ENCODE measurements at regions not wholly inside any gene's neighbourhood (a gene's known extent, or its start where the extent isn't known, plus 50 kb on each side); places are given as distances from the start of the nearest gene placed in this dataset.

DNA sequence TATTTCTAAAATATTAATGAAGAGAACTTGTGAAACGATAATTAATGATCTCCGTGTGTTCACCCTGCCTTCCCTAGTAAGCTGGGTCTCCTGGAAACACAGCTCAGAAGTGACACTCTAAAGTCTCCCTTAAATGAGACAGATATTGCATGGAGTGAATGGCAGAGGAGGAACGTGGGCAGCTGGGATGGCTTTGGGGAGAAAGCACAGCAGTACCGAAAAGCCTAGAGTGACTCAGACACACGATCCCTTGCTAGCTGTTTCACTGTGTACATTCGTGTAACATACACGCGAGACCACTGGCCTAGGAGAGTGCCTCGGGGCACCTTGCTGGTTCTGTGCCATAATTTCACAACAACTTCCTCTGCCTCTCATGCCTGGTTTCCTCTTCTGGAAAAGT, 199.9 kb upstream of the TCERG1L start:
- Histone ChIP-seq H3K9me3 (replicated peaks in 1 of 2; ENCODE audit: control insufficient read depth in 1 of 2, insufficient read depth in 1 of 2, low read length in 2 of 2) (peaks cover 7 to 16% of the 10 kb centered on the region in 2 donors), H3K4me2 (replicated peaks; ENCODE audit: extremely low read depth, low read length, poor library complexity, severe bottlenecking) (no peak overlapping the region), H3K4me1 (ENCODE audit: control insufficient read depth in 1 of 2, insufficient read depth in 2 of 2, low read length in 2 of 2) (no peaks in the 10 kb centered on the region), H4K20me1 (ENCODE audit: insufficient read depth, low read length) (no peaks in the 10 kb centered on the region), H3K4me3 (replicated peaks in 1 of 3; ENCODE audit: low read depth in 2 of 3, low read length in 3 of 3) (no peak overlapping the region), H3K9ac (ENCODE audit: insufficient read depth, low read length, poor library complexity, severe bottlenecking) (no peak overlapping the region), H3K79me2 (ENCODE audit: insufficient read depth, low read length) (no peaks in the 10 kb centered on the region), H3K27me3 (ENCODE audit: control insufficient read depth in 2 of 2, insufficient read depth in 2 of 2, low read length in 2 of 2) (no peaks in the 10 kb centered on the region), H3K36me3 (replicated peaks in 1 of 2; ENCODE audit: control insufficient read depth in 1 of 2, insufficient read depth in 2 of 2, low read length in 2 of 2) (no peaks in the 10 kb centered on the region), H3K27ac (ENCODE audit: low read depth in 1 of 2, low read length in 2 of 2) (no peak overlapping the region), H2AFZ (ENCODE audit: insufficient read depth, low read depth, low read length, poor library complexity, severe bottlenecking) (no peak overlapping the region)
- no peak overlapping the region for H3K4me3 Mint-ChIP-seq
- no peak for DNase-seq
- peaks cover 2 to 3% (median 2%) of the 10 kb centered on the region in 3 donors for H3K27me3 Mint-ChIP-seq (ENCODE audit: low read depth in 3 of 3)
- TF ChIP-seq, protein P1, sequence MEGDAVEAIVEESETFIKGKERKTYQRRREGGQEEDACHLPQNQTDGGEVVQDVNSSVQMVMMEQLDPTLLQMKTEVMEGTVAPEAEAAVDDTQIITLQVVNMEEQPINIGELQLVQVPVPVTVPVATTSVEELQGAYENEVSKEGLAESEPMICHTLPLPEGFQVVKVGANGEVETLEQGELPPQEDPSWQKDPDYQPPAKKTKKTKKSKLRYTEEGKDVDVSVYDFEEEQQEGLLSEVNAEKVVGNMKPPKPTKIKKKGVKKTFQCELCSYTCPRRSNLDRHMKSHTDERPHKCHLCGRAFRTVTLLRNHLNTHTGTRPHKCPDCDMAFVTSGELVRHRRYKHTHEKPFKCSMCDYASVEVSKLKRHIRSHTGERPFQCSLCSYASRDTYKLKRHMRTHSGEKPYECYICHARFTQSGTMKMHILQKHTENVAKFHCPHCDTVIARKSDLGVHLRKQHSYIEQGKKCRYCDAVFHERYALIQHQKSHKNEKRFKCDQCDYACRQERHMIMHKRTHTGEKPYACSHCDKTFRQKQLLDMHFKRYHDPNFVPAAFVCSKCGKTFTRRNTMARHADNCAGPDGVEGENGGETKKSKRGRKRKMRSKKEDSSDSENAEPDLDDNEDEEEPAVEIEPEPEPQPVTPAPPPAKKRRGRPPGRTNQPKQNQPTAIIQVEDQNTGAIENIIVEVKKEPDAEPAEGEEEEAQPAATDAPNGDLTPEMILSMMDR (IDR thresholded peaks at IDR 0.05): no peak
- H3K27ac Mint-ChIP-seq: no peak overlapping the region
- intact Hi-C loops (cut with micrococcal nuclease): no loop called here
- H3K4me1 Mint-ChIP-seq: no peaks in the 10 kb centered on the region
- 93% methylated on average over 7 of the region's 9 CpGs for WGBS (ENCODE audit: insufficient coverage)
- no peaks in the 10 kb centered on the region for H3K36me3 Mint-ChIP-seq
- peaks cover 4 to 29% (median 14%) of the 10 kb centered on the region in 7 donors for H3K9me3 Mint-ChIP-seq

GRCh38 chr10:131512852-131513251, 201.3 kb upstream of the TCERG1L start:
- TF ChIP-seq, protein P1 (IDR thresholded peaks at IDR 0.05): no peak
- H3K9me3 ChIP-seq (replicated peaks in 1 of 2; ENCODE audit: control insufficient read depth in 1 of 2, insufficient read depth in 1 of 2, low read length in 2 of 2): peaks cover 7 to 16% of the 10 kb centered on the region in 2 donors
- H4K20me1 ChIP-seq (ENCODE audit: insufficient read depth, low read length): no peaks in the 10 kb centered on the region
- Mint-ChIP-seq H3K27me3 (ENCODE audit: low read depth in 3 of 3) (peaks cover 0 to 3% (median 2%) of the 10 kb centered on the region in 3 donors), H3K36me3 (no peaks in the 10 kb centered on the region), H3K27ac (no peak overlapping the region), H3K4me1 (no peaks in the 10 kb centered on the region), H3K4me3 (no peak overlapping the region), H3K9me3 (peaks cover 4 to 24% (median 13%) of the 10 kb centered on the region in 7 donors)
- no peak overlapping the region for H3K27ac ChIP-seq (ENCODE audit: low read depth in 1 of 2, low read length in 2 of 2)
- H3K4me3 ChIP-seq (replicated peaks in 1 of 3; ENCODE audit: low read depth in 2 of 3, low read length in 3 of 3): no peak overlapping the region
- WGBS (ENCODE audit: insufficient coverage): 88% methylated on average over 5 of the region's 7 CpGs
- H3K4me2 ChIP-seq (replicated peaks; ENCODE audit: extremely low read depth, low read length, poor library complexity, severe bottlenecking): no peak overlapping the region
- H3K27me3 ChIP-seq (ENCODE audit: control insufficient read depth in 2 of 2, insufficient read depth in 2 of 2, low read length in 2 of 2): no peaks in the 10 kb centered on the region
- no peak overlapping the region for H3K9ac ChIP-seq (ENCODE audit: insufficient read depth, low read length, poor library complexity, severe bottlenecking)
- no peak for DNase-seq
- H3K79me2 ChIP-seq (ENCODE audit: insufficient read depth, low read length): no peaks in the 10 kb centered on the region
- H2AFZ ChIP-seq (ENCODE audit: insufficient read depth, low read depth, low read length, poor library complexity, severe bottlenecking): no peak overlapping the region
- H3K4me1 ChIP-seq (ENCODE audit: control insufficient read depth in 1 of 2, insufficient read depth in 2 of 2, low read length in 2 of 2): no peaks in the 10 kb centered on the region
- intact Hi-C loops (cut with micrococcal nuclease): no loop called here
- H3K36me3 ChIP-seq (replicated peaks in 1 of 2; ENCODE audit: control insufficient read depth in 1 of 2, insufficient read depth in 2 of 2, low read length in 2 of 2): no peaks in the 10 kb centered on the region

All from CD14-positive monocyte (primary cell).